ENCODE measurements at regions not wholly inside any gene's neighbourhood (a gene's known extent, or its start where the extent isn't known, plus 50 kb on each side); places are given as distances from the start of the nearest gene placed in this dataset.
"Not testable (repeated sequence)": the region's sequence is repeated elsewhere in the genome, so short reads cannot be mapped to it uniquely, and the experiment has no call there.

- DNase-seq: no peak
These were observed 52.0 kb upstream of the BMP2 start for GRCh38 chr20:6715401-6715941.

- DNase-seq: no peak
These were observed 53.2 kb upstream of the BMP2 start for GRCh38 chr20:6714279-6714711.

GRCh38 chr20:6711951-6712649 is 55.4 kb upstream of the BMP2 start:
- no peak for DNase-seq

GRCh38 chr20:6709910-6710595 is 57.4 kb upstream of the BMP2 start:
- no peak for DNase-seq

- DNase-seq: no peak
These were observed 59.5 kb upstream of the BMP2 start for GRCh38 chr20:6708010-6708409.

- DNase-seq: no peak
These were observed 60.1 kb upstream of the BMP2 start for GRCh38 chr20:6707321-6707831.

- DNase-seq: no peak
These were observed 61.4 kb upstream of the BMP2 start for GRCh38 chr20:6705926-6706548.

- no peak for DNase-seq
These were observed 62.2 kb upstream of the BMP2 start for GRCh38 chr20:6705106-6705766.

- no peak for DNase-seq
These were observed 63.2 kb upstream of the BMP2 start for GRCh38 chr20:6704132-6704861.

- no peak for DNase-seq
These were observed 63.8 kb upstream of the BMP2 start for GRCh38 chr20:6703656-6704055.

GRCh38 chr20:6703047-6703446 is 64.4 kb upstream of the BMP2 start:
- DNase-seq: no peak

- no peak for DNase-seq
These were observed 65.3 kb upstream of the BMP2 start for GRCh38 chr20:6702144-6702543.

GRCh38 chr20:6700563-6701329 is 66.7 kb upstream of the BMP2 start:
- DNase-seq: no peak

- no peak for DNase-seq
These were observed 67.4 kb upstream of the BMP2 start for GRCh38 chr20:6699921-6700562.

- DNase-seq: no peak
These were observed 68.8 kb upstream of the BMP2 start for GRCh38 chr20:6698723-6699122.

- DNase-seq: no peak
These were observed 69.4 kb upstream of the BMP2 start for GRCh38 chr20:6698056-6698455.

- DNase-seq: no peak
These were observed 70.1 kb upstream of the BMP2 start for GRCh38 chr20:6697228-6697972.

GRCh38 chr20:6696001-6696400 is 71.5 kb upstream of the BMP2 start:
- DNase-seq: no peak

GRCh38 chr20:6693808-6694198 is 73.7 kb upstream of the BMP2 start:
- not testable (repeated sequence) for DNase-seq

- DNase-seq: no peak
These were observed 74.2 kb upstream of the BMP2 start for GRCh38 chr20:6693178-6693807.

All from NCI-H1694 (cell line).